ENCODE measurements at regions not wholly inside any gene's neighbourhood (a gene's known extent, or its start where the extent isn't known, plus 50 kb on each side); places are given as distances from the start of the nearest gene placed in this dataset.
"Not testable (repeated sequence)": the region's sequence is repeated elsewhere in the genome, so short reads cannot be mapped to it uniquely, and the experiment has no call there.

DNA sequence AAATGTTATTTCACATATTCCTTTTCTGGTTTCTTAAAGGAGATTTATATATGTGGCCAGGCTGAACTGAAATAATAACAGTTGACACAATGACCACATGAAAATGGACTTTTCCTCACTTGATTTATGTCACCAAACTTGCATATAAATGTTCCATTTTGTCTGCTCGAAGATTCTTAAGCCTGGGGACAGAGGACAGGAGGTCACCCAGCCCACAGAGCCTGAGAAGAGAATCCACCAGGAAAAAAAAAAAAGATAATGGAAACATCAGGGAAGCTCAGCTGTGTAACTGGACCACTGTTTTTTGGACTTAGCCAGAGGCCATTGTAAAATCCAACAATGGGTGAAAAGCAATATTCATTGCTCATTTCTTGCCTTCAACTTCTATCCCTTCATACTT, 359.0 kb upstream of the FGF16 start:
- ChIA-PET CTCF (no interaction called here), POLR2A (no interaction called here)
- no peaks in the 10 kb centered on the region for H3K36me3 Mint-ChIP-seq (ENCODE audit: low read depth)
- H3K27ac Mint-ChIP-seq = no peak overlapping the region
- no peaks in the 10 kb centered on the region for H3K9me3 Mint-ChIP-seq
- ATAC-seq (ENCODE audit: low read depth) (no peak), DNase-seq (no peak)
- H3K27me3 Mint-ChIP-seq = no peaks in the 10 kb centered on the region
- intact Hi-C loops (cut with micrococcal nuclease) = no loop called here
- H3K4me3 Mint-ChIP-seq = no peak overlapping the region
- TF ChIP-seq CTCF (IDR thresholded peaks at IDR 0.05) = no peak
- no peaks in the 10 kb centered on the region for H3K4me1 Mint-ChIP-seq

DNA sequence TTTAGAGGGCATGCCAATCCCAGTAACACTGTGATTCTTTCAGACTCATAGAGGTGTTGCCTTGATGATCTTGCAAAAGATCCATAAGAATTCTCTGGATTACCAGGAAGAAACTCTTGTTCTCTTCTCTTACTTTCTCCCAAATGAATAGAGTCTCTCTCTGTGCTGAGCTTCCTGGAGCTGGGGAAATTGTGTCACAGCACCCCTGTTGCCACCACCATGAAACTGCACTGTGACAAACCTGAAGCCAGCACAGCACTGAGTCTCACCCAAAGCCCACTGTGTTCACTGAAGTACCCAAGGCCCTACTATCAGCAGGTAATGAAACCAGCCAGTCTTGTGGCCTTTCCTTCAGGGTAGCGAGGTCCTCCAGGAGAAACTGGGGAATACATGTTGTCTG, 332.7 kb upstream of the FGF16 start:
- no peak for DNase-seq
- ATAC-seq (ENCODE audit: low read depth) = no peak
- H3K4me1 Mint-ChIP-seq = no peaks in the 10 kb centered on the region
- intact Hi-C loops (cut with micrococcal nuclease) = no loop called here
- no peaks in the 10 kb centered on the region for H3K9me3 Mint-ChIP-seq
- H3K27ac Mint-ChIP-seq = no peak overlapping the region
- no peak overlapping the region for H3K4me3 Mint-ChIP-seq
- no peak for TF ChIP-seq CTCF (IDR thresholded peaks at IDR 0.05)
- no peaks in the 10 kb centered on the region for H3K27me3 Mint-ChIP-seq
- no peaks in the 10 kb centered on the region for H3K36me3 Mint-ChIP-seq (ENCODE audit: low read depth)
- POLR2A ChIA-PET = no interaction called here
- CTCF ChIA-PET = no interaction called here

DNA sequence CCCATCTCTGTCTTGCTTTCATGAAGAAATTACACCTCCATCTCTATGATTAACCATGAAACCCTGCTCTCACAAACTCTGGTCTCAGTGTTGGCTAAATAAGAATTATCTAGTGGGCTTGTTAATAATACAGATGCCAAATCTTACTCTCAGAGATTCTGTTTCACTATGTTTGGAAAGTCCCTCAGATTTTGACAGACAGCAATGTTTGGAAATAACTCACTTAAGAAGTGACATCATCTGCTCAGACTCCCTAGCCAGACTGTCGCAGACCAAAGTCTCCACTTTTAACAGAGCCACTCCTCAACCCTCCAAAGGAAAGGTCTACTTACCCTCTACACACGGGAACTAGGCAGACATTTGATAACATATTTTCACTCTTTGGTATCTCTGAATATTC, 328.5 kb upstream of the FGF16 start:
- no peaks in the 10 kb centered on the region for H3K4me1 Mint-ChIP-seq
- no peak for ATAC-seq (ENCODE audit: low read depth)
- ChIA-PET CTCF (no interaction called here), POLR2A (no interaction called here)
- H3K4me3 Mint-ChIP-seq = no peak overlapping the region
- H3K27me3 Mint-ChIP-seq = no peaks in the 10 kb centered on the region
- intact Hi-C loops (cut with micrococcal nuclease) = no loop called here
- no peak for TF ChIP-seq CTCF (IDR thresholded peaks at IDR 0.05)
- no peak for DNase-seq
- H3K27ac Mint-ChIP-seq = no peak overlapping the region
- H3K9me3 Mint-ChIP-seq = no peaks in the 10 kb centered on the region
- no peaks in the 10 kb centered on the region for H3K36me3 Mint-ChIP-seq (ENCODE audit: low read depth)

DNA sequence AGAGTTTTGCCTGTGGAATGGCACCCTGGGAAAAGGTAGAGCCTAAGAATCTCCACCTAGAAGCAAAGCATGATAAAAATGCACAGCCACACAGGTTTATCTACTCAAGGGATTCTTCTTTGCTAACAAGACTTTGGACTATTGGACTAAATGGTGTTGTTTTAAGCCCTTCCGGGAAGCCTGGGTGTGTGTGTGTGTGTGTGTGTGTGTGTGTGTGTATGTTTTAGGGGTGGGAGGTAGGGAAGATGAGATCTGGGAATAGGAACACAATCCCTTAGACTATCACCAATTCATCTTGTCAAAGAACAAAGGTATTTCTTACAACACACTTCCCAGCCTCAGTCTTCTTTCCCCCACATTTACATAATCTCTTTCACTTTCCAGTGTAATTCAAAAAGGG, 327.5 kb upstream of the FGF16 start:
- Mint-ChIP-seq H3K36me3 (ENCODE audit: low read depth) (no peaks in the 10 kb centered on the region), H3K4me1 (no peaks in the 10 kb centered on the region), H3K4me3 (no peak overlapping the region), H3K9me3 (no peaks in the 10 kb centered on the region), H3K27me3 (no peaks in the 10 kb centered on the region), H3K27ac (no peak overlapping the region)
- DNase-seq = no peak
- intact Hi-C loops (cut with micrococcal nuclease) = no loop called here
- POLR2A ChIA-PET = no interaction called here
- ATAC-seq (ENCODE audit: low read depth) = no peak
- no peak for TF ChIP-seq CTCF (IDR thresholded peaks at IDR 0.05)
- CTCF ChIA-PET = no interaction called here

GRCh38 chrX:77123917-77124316, 323.3 kb upstream of the FGF16 start:
- H3K4me3 Mint-ChIP-seq, POLR2A ChIA-PET: not testable (repeated sequence)

GRCh38 chrX:77127571-77127970, 319.6 kb upstream of the FGF16 start:
- H3K4me3 Mint-ChIP-seq; DNase-seq; CTCF ChIA-PET; ATAC-seq (ENCODE audit: low read depth); POLR2A ChIA-PET; H3K27ac Mint-ChIP-seq; H3K4me1 Mint-ChIP-seq; H3K27me3 Mint-ChIP-seq; H3K9me3 Mint-ChIP-seq; H3K36me3 Mint-ChIP-seq (ENCODE audit: low read depth); intact Hi-C loops (cut with micrococcal nuclease): not testable (repeated sequence)

More at GRCh38 chrX:77123917-77124316, 323.3 kb upstream of the FGF16 start:
- H3K27ac Mint-ChIP-seq; ATAC-seq (ENCODE audit: low read depth); CTCF ChIA-PET; intact Hi-C loops (cut with micrococcal nuclease); H3K27me3 Mint-ChIP-seq; H3K36me3 Mint-ChIP-seq (ENCODE audit: low read depth); H3K9me3 Mint-ChIP-seq; H3K4me1 Mint-ChIP-seq; DNase-seq: not testable (repeated sequence)

Measured in activated B cell treated with CpG ODN at 0.5 μM for 24 hours (primary cell).